Osteocyte (in vitro differentiated cells): ENCODE measurements at regions not wholly inside any gene's neighbourhood (a gene's known extent, or its start where the extent isn't known, plus 50 kb on each side); places are given as distances from the start of the nearest gene placed in this dataset.

Experiments
- DNase-seq: peaks from one replicate; pipeline ENCODE4 v3.0.0; 2021; ENCODE audit warnings: mixed read lengths; ENCODE audit not compliant: unreplicated experiment; ENCODE audit errors: extremely low spot score
- H3K27ac Mint-ChIP-seq: one replicate; pipeline ENCODE4 v1.8.0; 2021; ENCODE audit warnings: mild to moderate bottlenecking, mixed read lengths; ENCODE audit not compliant: unreplicated experiment
- H3K27me3 Mint-ChIP-seq: one replicate; pipeline ENCODE4 v1.8.0; 2021; ENCODE audit warnings: mixed read lengths; ENCODE audit not compliant: unreplicated experiment
- H3K36me3 Mint-ChIP-seq: one replicate; pipeline ENCODE4 v1.8.0; 2021; ENCODE audit warnings: mixed read lengths; ENCODE audit not compliant: unreplicated experiment
- H3K4me1 Mint-ChIP-seq: one replicate; pipeline ENCODE4 v1.8.0; 2021; ENCODE audit warnings: mixed read lengths; ENCODE audit not compliant: unreplicated experiment
- H3K4me3 Mint-ChIP-seq: one replicate; pipeline ENCODE4 v1.8.0; 2021; ENCODE audit warnings: mild to moderate bottlenecking, moderate library complexity, mixed read lengths; ENCODE audit not compliant: unreplicated experiment
- H3K9me3 Mint-ChIP-seq: one replicate; pipeline ENCODE4 v1.8.0; 2021; ENCODE audit warnings: mixed read lengths; ENCODE audit not compliant: unreplicated experiment
- TF ChIP-seq, protein P1 (sequence below): fragments of 200-600 bp; sonication (generic); IDR thresholded peaks from 2 replicates; pipeline ENCODE4 v1.5.0; 2021; ENCODE audit warnings: antibody characterized with exemption, mild to moderate bottlenecking, moderate library complexity

GRCh38 chr9:28650327-28650726, 1077.0 kb upstream of the C9orf72 start:
- TF ChIP-seq, protein P1, sequence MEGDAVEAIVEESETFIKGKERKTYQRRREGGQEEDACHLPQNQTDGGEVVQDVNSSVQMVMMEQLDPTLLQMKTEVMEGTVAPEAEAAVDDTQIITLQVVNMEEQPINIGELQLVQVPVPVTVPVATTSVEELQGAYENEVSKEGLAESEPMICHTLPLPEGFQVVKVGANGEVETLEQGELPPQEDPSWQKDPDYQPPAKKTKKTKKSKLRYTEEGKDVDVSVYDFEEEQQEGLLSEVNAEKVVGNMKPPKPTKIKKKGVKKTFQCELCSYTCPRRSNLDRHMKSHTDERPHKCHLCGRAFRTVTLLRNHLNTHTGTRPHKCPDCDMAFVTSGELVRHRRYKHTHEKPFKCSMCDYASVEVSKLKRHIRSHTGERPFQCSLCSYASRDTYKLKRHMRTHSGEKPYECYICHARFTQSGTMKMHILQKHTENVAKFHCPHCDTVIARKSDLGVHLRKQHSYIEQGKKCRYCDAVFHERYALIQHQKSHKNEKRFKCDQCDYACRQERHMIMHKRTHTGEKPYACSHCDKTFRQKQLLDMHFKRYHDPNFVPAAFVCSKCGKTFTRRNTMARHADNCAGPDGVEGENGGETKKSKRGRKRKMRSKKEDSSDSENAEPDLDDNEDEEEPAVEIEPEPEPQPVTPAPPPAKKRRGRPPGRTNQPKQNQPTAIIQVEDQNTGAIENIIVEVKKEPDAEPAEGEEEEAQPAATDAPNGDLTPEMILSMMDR: no peak
- no peaks in the 10 kb centered on the region for H3K4me1 Mint-ChIP-seq
- H3K4me3 Mint-ChIP-seq: no peak overlapping the region
- no peak for DNase-seq
- H3K27ac Mint-ChIP-seq: no peak overlapping the region
- H3K9me3 Mint-ChIP-seq: no peaks in the 10 kb centered on the region
- no peaks in the 10 kb centered on the region for H3K27me3 Mint-ChIP-seq
- no peaks in the 10 kb centered on the region for H3K36me3 Mint-ChIP-seq

DNA sequence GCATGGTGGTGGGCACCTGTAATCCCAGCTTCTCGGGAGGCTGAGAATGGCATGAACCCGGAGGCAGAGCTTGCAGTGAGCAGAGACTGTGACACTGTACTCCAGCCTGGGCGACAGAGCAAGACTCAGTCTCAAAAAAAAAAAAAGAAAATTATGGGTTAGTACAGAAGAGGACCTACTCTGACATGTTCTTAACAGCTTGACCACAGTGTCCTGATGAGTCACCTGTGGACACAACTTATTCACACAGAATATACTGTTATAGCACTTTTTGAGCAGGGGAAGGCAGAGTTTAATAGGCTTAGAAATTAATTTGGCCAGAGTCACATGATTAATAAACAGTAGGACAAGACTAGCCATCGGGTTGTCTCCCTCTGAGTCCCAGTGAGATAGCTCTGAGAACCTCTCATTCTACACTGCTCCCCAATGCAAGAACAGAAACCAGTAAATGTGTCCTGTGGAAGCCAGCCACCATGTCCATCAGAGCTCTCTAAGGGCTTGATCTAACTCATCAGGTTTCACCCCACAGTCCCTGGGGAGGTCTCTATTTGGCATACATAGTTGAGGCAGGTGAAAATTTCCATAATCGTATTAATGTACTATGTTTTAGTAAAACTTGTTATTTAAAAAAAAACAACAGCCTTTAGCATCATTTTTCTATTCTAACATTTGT, 1077.9 kb upstream of the C9orf72 start:
- H3K36me3 Mint-ChIP-seq: no peaks in the 10 kb centered on the region
- no peaks in the 10 kb centered on the region for H3K4me1 Mint-ChIP-seq
- H3K9me3 Mint-ChIP-seq: no peaks in the 10 kb centered on the region
- H3K4me3 Mint-ChIP-seq: no peak overlapping the region
- no peak for DNase-seq
- TF ChIP-seq, protein P1: no peak
- H3K27me3 Mint-ChIP-seq: no peaks in the 10 kb centered on the region
- no peak overlapping the region for H3K27ac Mint-ChIP-seq

DNA sequence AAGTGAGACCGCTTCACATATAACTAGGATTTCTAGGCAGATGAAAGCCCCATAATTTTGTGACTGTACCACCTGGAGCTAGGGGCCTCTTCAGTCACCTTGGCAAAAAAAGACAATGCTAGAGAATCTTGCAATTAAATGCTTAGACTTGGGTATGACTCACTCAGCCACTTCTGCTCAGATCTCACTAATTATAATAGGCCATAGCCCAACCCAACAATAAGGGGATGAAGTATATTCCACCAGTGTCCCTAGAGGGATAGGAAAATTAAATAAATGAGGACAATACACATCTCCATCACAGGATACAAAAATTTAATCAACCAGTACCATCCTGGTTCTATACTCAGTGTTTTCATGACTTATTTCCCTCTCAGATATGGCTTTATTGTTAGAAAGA, 1079.9 kb upstream of the C9orf72 start:
- Mint-ChIP-seq H3K4me1 (no peaks in the 10 kb centered on the region), H3K27ac (no peak overlapping the region), H3K9me3 (no peaks in the 10 kb centered on the region), H3K36me3 (no peaks in the 10 kb centered on the region), H3K27me3 (no peaks in the 10 kb centered on the region), H3K4me3 (no peak overlapping the region)
- TF ChIP-seq, protein P1: no peak
- DNase-seq: no peak

- no peaks in the 10 kb centered on the region for H3K4me1 Mint-ChIP-seq
- H3K9me3 Mint-ChIP-seq: no peaks in the 10 kb centered on the region
Observed at GRCh38 chr9:28656727-28657126, 1083.4 kb upstream of the C9orf72 start.

DNA sequence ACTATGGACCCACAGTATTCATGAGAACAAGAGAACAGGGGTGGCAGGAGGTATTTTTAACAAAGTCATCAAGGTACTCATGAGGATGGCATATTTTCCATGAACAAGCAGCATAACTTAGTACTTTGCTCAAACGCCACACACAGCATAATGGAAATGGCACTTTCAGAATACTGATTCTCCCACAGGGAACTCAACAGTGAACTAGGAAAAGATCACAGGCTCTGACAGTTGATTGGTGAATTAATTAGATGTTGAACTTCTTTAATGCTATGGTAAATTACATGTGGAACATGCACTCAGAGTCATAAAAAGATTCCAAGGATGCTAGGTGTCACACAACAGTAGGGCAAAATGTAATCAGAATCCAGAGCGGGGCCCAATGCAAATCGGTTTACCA, 1088.6 kb upstream of the C9orf72 start:
- Mint-ChIP-seq H3K27ac (no peak overlapping the region), H3K9me3 (no peaks in the 10 kb centered on the region), H3K27me3 (no peaks in the 10 kb centered on the region), H3K36me3 (no peaks in the 10 kb centered on the region), H3K4me3 (no peak overlapping the region), H3K4me1 (no peaks in the 10 kb centered on the region)
- DNase-seq: no peak
- TF ChIP-seq, protein P1: no peak

More at GRCh38 chr9:28656727-28657126, 1083.4 kb upstream of the C9orf72 start:
- no peaks in the 10 kb centered on the region for H3K36me3 Mint-ChIP-seq
- no peak overlapping the region for H3K27ac Mint-ChIP-seq
- DNase-seq: no peak
- H3K27me3 Mint-ChIP-seq: no peaks in the 10 kb centered on the region
- H3K4me3 Mint-ChIP-seq: no peak overlapping the region
- TF ChIP-seq, protein P1: no peak
